ENCODE measurements at regions not wholly inside any gene's neighbourhood (a gene's known extent, or its start where the extent isn't known, plus 50 kb on each side); places are given as distances from the start of the nearest gene placed in this dataset.
"Not testable (repeated sequence)": the region's sequence is repeated elsewhere in the genome, so short reads cannot be mapped to it uniquely, and the experiment has no call there.

- no peak for DNase-seq (ENCODE audit: low read depth)
Measured at GRCh38 chr2:6196449-6196848, 504.3 kb downstream of the SOX11 start.

DNA sequence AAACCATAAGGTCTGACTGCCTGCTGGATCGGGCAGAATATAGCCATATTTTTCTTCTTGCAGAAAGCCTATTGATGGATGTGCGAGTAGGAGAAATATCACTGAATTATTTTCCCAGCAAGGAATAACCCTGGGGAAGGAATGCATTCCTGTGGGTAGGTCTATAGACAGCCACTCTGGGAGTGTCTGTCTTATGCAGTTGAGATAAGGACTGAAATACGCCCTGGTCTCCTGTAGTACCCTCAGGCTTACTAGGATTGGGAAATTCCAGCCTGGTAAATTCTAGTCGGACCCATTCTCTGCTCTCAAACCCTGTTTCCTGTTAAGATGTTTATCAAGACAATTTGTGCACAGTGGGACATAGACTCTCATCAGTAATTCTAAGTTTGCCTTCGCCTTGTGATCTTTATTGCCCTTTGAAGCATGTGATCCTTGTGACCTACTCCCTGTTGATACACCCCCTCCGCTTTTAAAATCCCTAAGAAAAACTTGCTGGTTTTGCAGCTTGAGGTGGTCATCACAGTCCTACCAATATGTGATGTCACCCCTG, 506.3 kb downstream of the SOX11 start:
- not testable (repeated sequence) for DNase-seq (ENCODE audit: low read depth)

DNA sequence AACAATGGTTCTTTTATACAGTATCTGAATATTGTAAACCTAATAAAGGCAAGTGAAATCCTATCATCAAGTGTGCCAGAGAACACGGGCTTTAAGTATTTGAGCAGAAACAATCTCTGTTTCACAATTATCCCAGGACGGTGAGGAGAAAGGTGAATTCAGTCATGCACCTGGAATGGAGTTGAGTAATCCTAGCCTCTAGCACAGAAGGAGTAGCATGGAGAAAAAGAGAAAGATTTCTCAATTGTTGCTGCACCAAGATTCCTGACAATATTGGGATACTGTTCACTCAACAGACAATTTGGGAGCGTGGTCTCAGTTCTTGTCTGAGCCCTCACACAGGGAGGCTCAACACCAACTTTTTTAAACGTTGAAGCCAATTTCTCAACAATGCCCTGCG, 510.6 kb downstream of the SOX11 start:
- DNase-seq (ENCODE audit: low read depth): no peak

GRCh38 chr2:6203291-6203959, 511.2 kb downstream of the SOX11 start:
- DNase-seq (ENCODE audit: low read depth): no peak

DNA sequence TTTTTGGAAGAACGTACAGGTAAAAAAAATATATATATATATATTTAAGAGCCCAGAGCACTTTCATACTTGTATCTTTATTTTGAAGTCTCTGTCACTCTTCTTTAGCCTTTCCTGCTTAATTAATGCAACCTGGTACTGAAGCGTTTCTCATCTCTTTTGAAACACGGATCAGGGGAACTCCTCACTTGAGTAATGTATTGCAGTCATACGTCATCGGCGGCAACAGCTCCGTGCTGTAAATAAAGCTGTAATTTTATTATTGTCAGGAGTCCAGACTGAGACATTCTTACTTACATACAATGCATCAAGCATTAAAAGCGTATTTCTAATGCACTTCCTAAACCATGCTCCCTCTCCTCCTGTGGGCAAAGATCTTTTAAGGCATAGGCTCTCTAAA, 514.7 kb downstream of the SOX11 start:
- DNase-seq (ENCODE audit: low read depth): no peak

DNA sequence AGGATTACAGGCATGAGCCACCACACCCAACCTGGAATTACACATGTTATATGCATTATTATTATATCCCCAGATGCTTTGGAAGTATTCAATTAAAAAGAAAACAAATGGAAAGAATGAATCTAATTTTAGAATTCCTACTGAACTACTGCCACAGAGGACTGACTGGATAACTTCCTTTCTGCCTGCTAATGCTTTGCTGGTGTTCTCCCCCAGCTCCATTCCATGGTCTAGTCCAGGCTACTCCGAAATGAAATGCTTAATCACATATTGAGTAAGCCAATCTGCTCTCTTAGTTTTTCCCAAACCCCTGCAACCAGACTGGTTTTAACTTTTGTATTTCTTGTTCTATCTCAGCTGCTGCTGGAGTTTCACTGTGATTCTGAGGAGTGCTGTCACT, 519.1 kb downstream of the SOX11 start:
- DNase-seq (ENCODE audit: low read depth): no peak

GRCh38 chr2:6212491-6212890, 520.3 kb downstream of the SOX11 start:
- DNase-seq (ENCODE audit: low read depth): no peak

- no peak for DNase-seq (ENCODE audit: low read depth)
Measured at GRCh38 chr2:6213056-6213780, 521.0 kb downstream of the SOX11 start.

DNA sequence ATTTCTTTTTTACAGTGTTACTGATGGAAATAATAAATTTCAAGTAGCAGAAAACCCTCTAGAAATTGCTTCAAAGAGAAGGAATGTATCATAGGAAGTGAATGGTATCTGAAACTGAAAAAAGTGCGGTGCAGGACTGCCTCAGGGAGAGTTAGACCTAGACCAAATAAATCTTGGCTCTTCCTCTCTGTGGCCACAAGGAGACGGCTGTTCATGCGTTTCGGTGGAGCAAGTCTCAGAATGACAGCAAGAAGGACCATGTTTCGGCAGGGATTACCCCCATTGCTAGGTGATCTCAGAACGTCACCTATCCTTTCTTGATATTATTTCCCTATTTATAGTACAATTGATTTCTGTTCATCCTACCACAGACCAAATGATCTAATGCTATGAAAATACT, 522.3 kb downstream of the SOX11 start:
- no peak for DNase-seq (ENCODE audit: low read depth)

DNA sequence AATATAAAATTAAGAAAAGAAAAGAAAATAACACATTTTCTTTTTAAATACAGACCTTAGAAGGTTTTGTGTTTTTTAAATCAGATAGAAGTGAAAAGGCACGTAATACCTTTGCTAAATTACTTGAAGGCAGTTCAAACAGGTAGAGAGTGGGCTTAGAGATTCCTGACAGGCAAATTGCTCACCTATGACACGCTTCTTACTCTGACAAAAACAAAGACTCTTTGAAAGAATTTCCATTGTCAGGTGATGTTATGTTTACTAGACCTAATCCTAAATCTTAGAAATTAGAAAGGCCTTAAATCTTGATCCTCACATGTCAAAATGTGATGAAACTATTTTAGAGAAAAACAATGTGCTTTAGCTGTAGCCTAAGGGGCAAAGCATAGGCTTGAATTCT, 522.9 kb downstream of the SOX11 start:
- no peak for DNase-seq (ENCODE audit: low read depth)

DNA sequence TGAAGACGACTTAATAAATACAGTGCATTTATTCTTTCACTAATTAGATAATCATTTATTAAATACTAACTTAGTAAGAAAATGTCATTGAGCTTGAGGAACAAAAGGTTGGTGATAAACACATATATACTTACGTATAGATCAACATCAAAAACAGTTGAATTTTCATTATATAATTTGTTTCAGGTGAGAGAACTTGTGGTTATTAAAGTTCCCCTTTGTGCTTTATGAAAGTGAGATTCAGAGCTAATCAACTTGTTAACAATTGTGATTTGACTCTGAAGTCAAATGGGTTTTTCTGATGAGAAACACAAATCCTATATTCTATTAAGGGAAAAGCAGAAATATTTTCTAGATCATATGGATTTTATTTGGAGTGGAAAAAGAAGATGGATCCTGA, 524.0 kb downstream of the SOX11 start:
- DNase-seq (ENCODE audit: low read depth): no peak

GRCh38 chr2:6218926-6219325, 526.7 kb downstream of the SOX11 start:
- no peak for DNase-seq (ENCODE audit: low read depth)

DNA sequence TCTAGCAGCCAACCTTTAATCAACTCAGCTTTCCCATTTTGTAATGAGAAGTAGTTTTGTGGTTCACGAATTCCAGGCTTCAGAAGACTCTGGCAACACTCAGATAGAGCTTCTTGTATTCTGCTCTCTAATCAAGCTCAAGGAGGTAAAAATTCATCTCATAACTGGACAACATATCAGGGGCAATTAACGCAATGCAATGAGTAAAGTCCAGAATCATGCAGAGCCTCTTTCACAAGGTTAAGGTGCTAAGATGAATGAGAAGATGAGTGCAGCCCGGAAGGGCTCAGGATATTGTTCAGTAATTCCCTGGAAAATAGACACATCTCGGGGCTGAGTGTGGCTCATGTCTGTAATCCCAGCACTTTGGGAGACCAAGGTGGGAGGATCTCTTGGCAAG, 527.7 kb downstream of the SOX11 start:
- DNase-seq (ENCODE audit: low read depth): no peak

DNA sequence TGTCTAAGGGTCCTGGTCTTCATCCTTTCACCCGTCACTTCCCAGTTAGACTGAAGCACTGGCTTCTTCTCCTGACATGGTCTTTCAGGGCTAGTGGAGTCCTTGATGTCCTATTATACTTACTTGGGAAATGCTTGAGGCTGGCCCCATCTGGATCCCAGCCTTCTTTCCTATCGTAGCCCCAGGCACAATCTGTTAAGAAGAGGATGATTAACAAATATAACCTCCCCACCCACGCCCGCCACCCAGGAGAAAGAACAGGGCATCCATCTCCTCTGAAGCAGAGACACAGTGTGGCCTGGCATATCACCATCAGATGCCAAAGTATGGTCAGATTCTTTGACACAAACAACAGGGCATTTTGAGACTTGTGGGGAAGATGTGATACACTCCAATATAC, 530.1 kb downstream of the SOX11 start:
- DNase-seq (ENCODE audit: low read depth): no peak

DNA sequence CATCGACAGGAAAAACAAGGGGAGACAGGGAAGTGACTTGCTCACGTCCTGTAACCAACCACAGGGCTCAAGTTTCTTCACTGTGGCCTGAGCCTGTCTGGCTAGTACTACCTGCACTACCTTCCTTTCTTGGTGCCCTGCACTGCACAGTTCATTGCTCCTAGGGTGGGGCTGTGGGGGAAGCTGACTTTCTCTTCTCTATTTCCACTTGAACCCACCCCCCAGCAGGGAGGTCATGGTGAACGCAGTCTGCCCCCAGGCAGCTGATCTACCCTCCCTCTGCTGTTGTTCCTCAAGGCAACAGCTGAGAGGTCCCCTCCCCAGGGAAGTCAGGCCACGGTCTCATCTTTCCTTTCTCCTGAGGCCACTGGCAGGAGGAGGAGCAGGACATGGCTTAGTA, 532.1 kb downstream of the SOX11 start:
- DNase-seq (ENCODE audit: low read depth): no peak

- DNase-seq (ENCODE audit: low read depth): no peak
Measured at GRCh38 chr2:6228251-6228650, 536.1 kb downstream of the SOX11 start.

GRCh38 chr2:6231166-6231565, 539.0 kb downstream of the SOX11 start:
- DNase-seq (ENCODE audit: low read depth): no peak

GRCh38 chr2:6233993-6234392, 541.8 kb downstream of the SOX11 start:
- DNase-seq (ENCODE audit: low read depth): no peak

DNA sequence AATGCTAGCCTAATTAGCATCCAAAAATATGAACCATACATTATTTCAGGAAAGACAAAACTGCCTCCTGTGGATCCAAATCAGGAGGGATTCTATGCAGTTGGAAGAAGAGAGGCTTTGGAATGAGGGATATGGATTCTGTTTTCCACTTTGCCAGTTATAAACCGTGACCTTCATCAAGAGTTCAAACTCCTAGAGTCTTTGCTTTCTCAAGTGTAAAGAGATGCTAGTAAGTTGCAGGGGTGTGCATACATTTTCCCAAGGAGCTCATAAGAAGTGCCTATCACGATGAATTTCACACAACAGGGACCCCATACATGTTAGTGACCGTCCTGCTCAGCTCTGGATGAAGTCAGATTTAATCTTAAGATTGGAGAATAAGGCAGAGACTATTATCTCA, 542.5 kb downstream of the SOX11 start:
- DNase-seq (ENCODE audit: low read depth): no peak

DNA sequence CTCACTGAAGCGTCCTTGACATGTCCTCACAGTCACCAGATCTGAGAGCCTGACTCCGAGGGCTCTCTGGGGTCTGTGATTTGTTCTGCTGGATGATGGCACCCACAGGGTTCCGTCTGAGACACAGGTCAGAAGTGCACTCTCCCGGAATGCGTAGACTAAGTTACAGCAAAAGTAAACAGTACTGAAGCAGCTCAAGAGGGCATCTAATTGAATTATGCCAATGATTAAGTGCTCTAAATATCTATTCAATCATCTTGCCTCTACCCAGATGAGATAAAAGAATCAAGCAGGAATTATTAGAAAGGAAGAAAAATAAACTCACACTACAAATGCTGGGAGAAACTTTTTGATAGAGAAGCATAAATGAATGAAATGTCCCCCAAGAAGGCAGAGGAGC, 544.1 kb downstream of the SOX11 start:
- no peak for DNase-seq (ENCODE audit: low read depth)

- no peak for DNase-seq (ENCODE audit: low read depth)
Measured at GRCh38 chr2:6237039-6237660, 545.0 kb downstream of the SOX11 start.

- no peak for DNase-seq (ENCODE audit: low read depth)
Measured at GRCh38 chr2:6249557-6249956, 557.4 kb downstream of the SOX11 start.

DNA sequence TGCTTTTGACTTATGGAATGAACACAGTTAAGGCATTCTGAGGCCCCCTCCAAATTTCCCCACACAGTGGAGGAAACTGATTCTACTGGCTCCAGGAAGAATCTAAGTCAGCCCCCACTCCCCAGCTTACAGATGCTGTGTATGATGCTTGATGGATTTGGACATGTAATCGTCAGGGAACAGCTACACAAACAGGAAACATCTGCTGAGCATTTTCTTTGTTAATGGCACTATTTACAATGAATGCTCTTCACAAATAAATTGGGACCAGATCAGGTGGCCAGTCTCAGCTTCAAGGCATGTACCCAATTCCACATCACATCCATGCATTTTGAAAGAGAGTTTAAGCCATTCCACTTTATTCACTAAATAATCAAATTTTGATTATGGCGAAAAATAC, 562.3 kb downstream of the SOX11 start:
- DNase-seq (ENCODE audit: low read depth): no peak
